ENCODE measurements at regions not wholly inside any gene's neighbourhood (a gene's known extent, or its start where the extent isn't known, plus 50 kb on each side); places are given as distances from the start of the nearest gene placed in this dataset.

GRCh38 chr11:95305705-95306104, 74.7 kb upstream of the SESN3 start:
- TF ChIP-seq POLR2AphosphoS5 (IDR thresholded peaks at IDR 0.05): no peak
- TF ChIP-seq CTCF (IDR thresholded peaks at IDR 0.05): no peak
- no peak for TF ChIP-seq POLR2A (IDR thresholded peaks at IDR 0.05)
- TF ChIP-seq EP300 (IDR thresholded peaks at IDR 0.05): no peak
- DNase-seq (ENCODE audit: low spot score in 2 of 2): no peak
- Histone ChIP-seq H3K4me1 (peaks cover 3% of the 10 kb centered on the region), H3K27ac (no peak overlapping the region), H3K27me3 (no peaks in the 10 kb centered on the region), H3K9me3 (no peaks in the 10 kb centered on the region), H3K4me3 (no peak overlapping the region), H3K36me3 (no peaks in the 10 kb centered on the region)
- WGBS: 65% methylated on average over 3 of the region's 3 CpGs

- 89% methylated on average over 1 of the region's 1 CpG for WGBS
- no peak overlapping the region for H3K27ac ChIP-seq
- H3K4me3 ChIP-seq: no peak overlapping the region
- DNase-seq (ENCODE audit: low spot score in 2 of 2): no peak
- H3K27me3 ChIP-seq: no peaks in the 10 kb centered on the region
- no peaks in the 10 kb centered on the region for H3K9me3 ChIP-seq
- H3K4me1 ChIP-seq: peaks cover 3% of the 10 kb centered on the region
- TF ChIP-seq EP300 (IDR thresholded peaks at IDR 0.05): no peak
- TF ChIP-seq POLR2A (IDR thresholded peaks at IDR 0.05): no peak
- no peak for TF ChIP-seq POLR2AphosphoS5 (IDR thresholded peaks at IDR 0.05)
- TF ChIP-seq CTCF (IDR thresholded peaks at IDR 0.05): no peak
- H3K36me3 ChIP-seq: no peaks in the 10 kb centered on the region
These were observed 73.8 kb upstream of the SESN3 start for GRCh38 chr11:95304777-95305176.

DNA sequence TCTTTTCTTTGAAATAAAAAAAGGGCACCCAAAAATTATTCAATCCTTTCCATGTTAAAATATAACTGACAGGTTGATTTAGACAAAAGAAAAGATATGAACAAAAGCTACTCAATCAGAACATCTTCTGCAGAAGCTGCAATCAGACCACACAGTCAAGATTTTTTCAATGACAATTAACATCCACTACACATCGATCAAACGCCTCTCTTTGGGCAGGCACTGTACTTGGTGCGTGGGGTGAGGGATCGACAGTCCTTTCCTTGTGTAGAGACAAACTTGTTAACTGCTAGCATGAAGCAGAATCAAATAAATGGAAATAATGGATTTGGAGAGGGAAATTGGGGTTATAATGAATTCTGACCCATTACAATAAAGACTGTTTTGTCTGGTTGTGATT, 71.2 kb upstream of the SESN3 start:
- TF ChIP-seq EP300 (IDR thresholded peaks at IDR 0.05) (no peak), POLR2A (IDR thresholded peaks at IDR 0.05) (no peak), POLR2AphosphoS5 (IDR thresholded peaks at IDR 0.05) (no peak), CTCF (IDR thresholded peaks at IDR 0.05) (no peak)
- Histone ChIP-seq H3K27me3 (no peaks in the 10 kb centered on the region), H3K27ac (no peak overlapping the region), H3K36me3 (no peaks in the 10 kb centered on the region), H3K4me1 (peaks cover 6% of the 10 kb centered on the region), H3K4me3 (no peak overlapping the region), H3K9me3 (no peaks in the 10 kb centered on the region)
- no peak for DNase-seq (ENCODE audit: low spot score in 2 of 2)
- whole genome bisulfite sequencing: 95% methylated on average over 4 of the region's 4 CpGs

- Histone ChIP-seq H3K36me3 (no peaks in the 10 kb centered on the region), H3K27ac (no peak overlapping the region), H3K27me3 (no peaks in the 10 kb centered on the region), H3K4me3 (no peak overlapping the region), H3K4me1 (peaks cover 6% of the 10 kb centered on the region), H3K9me3 (no peaks in the 10 kb centered on the region)
- TF ChIP-seq POLR2AphosphoS5 (IDR thresholded peaks at IDR 0.05): no peak
- WGBS: 45% methylated on average over 4 of the region's 4 CpGs
- no peak for DNase-seq (ENCODE audit: low spot score in 2 of 2)
These were observed 70.5 kb upstream of the SESN3 start for GRCh38 chr11:95301474-95301873.

- H3K36me3 ChIP-seq: no peaks in the 10 kb centered on the region
- H3K4me1 ChIP-seq: peaks cover 3% of the 10 kb centered on the region
- TF ChIP-seq POLR2AphosphoS5 (IDR thresholded peaks at IDR 0.05): no peak
- TF ChIP-seq EP300 (IDR thresholded peaks at IDR 0.05): no peak
- no peak for TF ChIP-seq CTCF (IDR thresholded peaks at IDR 0.05)
- TF ChIP-seq POLR2A (IDR thresholded peaks at IDR 0.05): no peak
- H3K27ac ChIP-seq: no peak overlapping the region
- H3K4me3 ChIP-seq: no peak overlapping the region
- H3K9me3 ChIP-seq: no peaks in the 10 kb centered on the region
- 75% methylated on average over 9 of the region's 9 CpGs for WGBS
- H3K27me3 ChIP-seq: no peaks in the 10 kb centered on the region
- no peak for DNase-seq (ENCODE audit: low spot score in 2 of 2)
These were observed 68.2 kb upstream of the SESN3 start for GRCh38 chr11:95299078-95299679.
